SK-N-SH (cell line): ENCODE measurements at regions not wholly inside any gene's neighbourhood (a gene's known extent, or its start where the extent isn't known, plus 50 kb on each side); places are given as distances from the start of the nearest gene placed in this dataset.

Experiments used
- CTCF ChIA-PET: fragments of 300-600, 350-600 bp; formaldehyde crosslinking; extraction: SDS; loops from one replicate; lab custom pipeline; 2021; lab: Yijun Ruan, JAX
- POLR2A ChIA-PET: fragments of 350-600 bp; sonication (Branson Sonifier 250); formaldehyde crosslinking; extraction: SDS; loops from one replicate; lab custom pipeline; 2020; ENCODE audit warnings: antibody characterized with exemption, inconsistent platforms; lab: Yijun Ruan, JAX
- DNase-seq: peaks from one replicate; pipeline ENCODE4 v3.0.0; 2012
- H2AFZ ChIP-seq: fragments of 200-600 bp; sonication (generic); 2 replicates; pipeline ENCODE4 v1.8.1; 2016; ENCODE audit warnings: antibody characterized with exemption, mild to moderate bottlenecking, low read depth
- H3F3A ChIP-seq: fragments of 200-600 bp; sonication (generic); replicated peaks from 2 replicates; pipeline ENCODE3; 2016; ENCODE audit warnings: antibody characterized with exemption, mild to moderate bottlenecking; ENCODE audit not compliant: insufficient read depth
- H3K27ac ChIP-seq, 2 experiments: fragments of 200-500 bp in 1 of 2; fragments of 200-600 bp in 1 of 2; sonication (Bioruptor generic) in 1 of 2; sonication (generic), shearing (Covaris generic) in 1 of 2; 2 replicates each; pipeline versions ENCODE4 v1.5.1 to v1.6.1; 2014 to 2016; ENCODE audit warnings: low read depth in 2 of 2, inconsistent platforms in 1 of 2, low read length in 1 of 2, mild to moderate bottlenecking in 1 of 2, mixed read lengths in 1 of 2
- H3K27me3 ChIP-seq: fragments of 200-600 bp; sonication (generic), shearing (Covaris generic); 2 replicates; pipeline ENCODE4 v1.6.1; 2016; ENCODE audit warnings: mixed run types; ENCODE audit not compliant: insufficient read depth
- H3K36me3 ChIP-seq, 2 experiments: fragments of 200-500 bp in 1 of 2; fragments of 200-600 bp in 1 of 2; sonication (Bioruptor generic) in 1 of 2; sonication (generic) in 1 of 2; replicated peaks in 1 of 2; 2 replicates each; pipeline versions ENCODE3 to v1.5.1; 2014 to 2016; ENCODE audit warnings: low read length in 1 of 2, mild to moderate bottlenecking in 1 of 2; ENCODE audit not compliant: insufficient read depth in 2 of 2, control insufficient read depth in 1 of 2
- H3K4me1 ChIP-seq, 2 experiments: fragments of 200-500 bp in 1 of 2; fragments of 200-600 bp in 1 of 2; sonication (Bioruptor generic) in 1 of 2; sonication (generic), shearing (Covaris generic) in 1 of 2; 2 replicates each; pipeline versions ENCODE4 v1.5.1 to v1.6.1; 2014 to 2016; ENCODE audit warnings: low read depth in 1 of 2, low read length in 1 of 2, mixed run types in 1 of 2; ENCODE audit not compliant: insufficient read depth in 2 of 2, control insufficient read depth in 1 of 2
- H3K4me2 ChIP-seq: fragments of 200-600 bp; sonication (generic), shearing (Covaris generic); 2 replicates; pipeline ENCODE4 v1.6.1; 2017; ENCODE audit warnings: mixed run types
- H3K4me3 ChIP-seq, 2 experiments: fragments of 200-500 bp in 1 of 2; fragments of 200-600 bp in 1 of 2; sonication (Bioruptor generic) in 1 of 2; sonication (generic), shearing (Covaris generic) in 1 of 2; 2 replicates each; pipeline versions ENCODE4 v1.5.1 to v1.8.1; 2014 to 2016; ENCODE audit warnings: low read depth in 2 of 2, inconsistent platforms in 1 of 2, low read length in 1 of 2, mild to moderate bottlenecking in 1 of 2, mixed read lengths in 1 of 2, moderate library complexity in 1 of 2
- H3K79me2 ChIP-seq: fragments of 200-600 bp; sonication (generic); 2 replicates; pipeline ENCODE4 v1.8.1; 2017; ENCODE audit warnings: mild to moderate bottlenecking; ENCODE audit not compliant: insufficient read depth
- H3K9ac ChIP-seq: fragments of 200-600 bp; sonication (generic); 2 replicates; pipeline ENCODE4 v1.6.1; 2017; ENCODE audit warnings: mixed run types
- H3K9me2 ChIP-seq: fragments of 200-600 bp; sonication (generic); 2 replicates; pipeline ENCODE4 v1.6.1; 2017; ENCODE audit warnings: mixed run types
- H3K9me3 ChIP-seq: fragments of 200-600 bp; sonication (generic); 2 replicates; pipeline ENCODE4 v1.6.1; 2017; ENCODE audit warnings: mixed run types, mild to moderate bottlenecking, moderate library complexity
- H4K20me1 ChIP-seq: fragments of 200-600 bp; sonication (generic); 2 replicates; pipeline ENCODE4 v1.6.1; 2017; ENCODE audit warnings: mild to moderate bottlenecking, mixed run types; ENCODE audit not compliant: insufficient read depth
- GABPA ChIP-seq: IDR thresholded peaks from 2 replicates; pipeline ENCODE4 v1.4.0; 2012; ENCODE audit warnings: low read depth, mild to moderate bottlenecking
- GATA2 ChIP-seq: sonication (generic); formaldehyde crosslinking; IDR thresholded peaks from 2 replicates; pipeline ENCODE4 v1.5.0; 2020; ENCODE audit warnings: mild to moderate bottlenecking, missing genetic modification reagents
- MEF2A ChIP-seq: IDR thresholded peaks from 2 replicates; pipeline ENCODE4 v1.4.0; 2012; ENCODE audit warnings: low read depth, borderline replicate concordance
- NFIC ChIP-seq: IDR thresholded peaks from 2 replicates; pipeline ENCODE4 v1.4.0; 2012; ENCODE audit warnings: borderline replicate concordance
- POLR2AphosphoS5 ChIP-seq: IDR thresholded peaks from 2 replicates; pipeline ENCODE4 v1.6.1; 2012; ENCODE audit warnings: low read depth, low read length
- RCOR1 ChIP-seq: fragments of 150-350 bp; IDR thresholded peaks from 2 replicates; pipeline ENCODE4 v1.6.1; 2017; ENCODE audit warnings: antibody characterized with exemption, low read length
- REST ChIP-seq: IDR thresholded peaks from 2 replicates; pipeline ENCODE4 v1.6.1; 2012; ENCODE audit warnings: mild to moderate bottlenecking, low read depth, low read length, moderate library complexity
- RFX5 ChIP-seq: IDR thresholded peaks from 2 replicates; pipeline ENCODE4 v1.6.1; 2012; ENCODE audit warnings: mild to moderate bottlenecking, improper control_type of control experiment, low read length
- RXRA ChIP-seq: IDR thresholded peaks from 2 replicates; pipeline ENCODE4 v1.4.0; 2012; ENCODE audit warnings: low read depth, mild to moderate bottlenecking, borderline replicate concordance
- SIN3A ChIP-seq: IDR thresholded peaks from 2 replicates; pipeline ENCODE4 v1.6.1; 2012; ENCODE audit warnings: low read depth, mild to moderate bottlenecking, low read length, moderate library complexity, borderline replicate concordance
- SMC3 ChIP-seq: IDR thresholded peaks from 2 replicates; pipeline ENCODE4 v1.6.1; 2012; ENCODE audit warnings: low read depth, low read length, improper control_type of control experiment
- TAF1 ChIP-seq: IDR thresholded peaks from 2 replicates; pipeline ENCODE4 v1.6.1; 2012; ENCODE audit warnings: low read depth, mild to moderate bottlenecking, low read length, moderate library complexity, borderline replicate concordance
- TEAD4 ChIP-seq: IDR thresholded peaks from 2 replicates; pipeline ENCODE4 v1.4.0; 2012; ENCODE audit warnings: mild to moderate bottlenecking, borderline replicate concordance; ENCODE audit not compliant: insufficient read depth
- YY1 ChIP-seq: IDR thresholded peaks from 2 replicates; pipeline ENCODE4 v1.4.0; 2012; ENCODE audit warnings: low read depth, mild to moderate bottlenecking
- WGBS: methylation state at CpG from one replicate; pipeline ENCODE4 v1.1.6; 2017; ENCODE audit warnings: low lambda C conversion rate; 5-methylcytosine and 5-hydroxymethylcytosine counted together
- TF ChIP-seq, protein P1 (sequence below): fragments of 150-350 bp; IDR thresholded peaks from 2 replicates; pipeline ENCODE4 v1.6.1; 2017; ENCODE audit warnings: antibody characterized with exemption, low read length, low read depth, borderline replicate concordance
- TF ChIP-seq, protein P2 (sequence below): IDR thresholded peaks from 2 replicates; pipeline ENCODE4 v1.4.0; 2012; ENCODE audit warnings: low read depth, borderline replicate concordance

- Histone ChIP-seq H3K36me3 (no peaks in the 10 kb centered on the region), H3F3A (no peaks in the 10 kb centered on the region), H3K27ac (no peak overlapping the region), H2AFZ (no peak overlapping the region), H3K9ac (no peak overlapping the region), H3K9me2 (no peaks in the 10 kb centered on the region), H4K20me1 (no peaks in the 10 kb centered on the region), H3K27me3 (no peaks in the 10 kb centered on the region), H3K79me2 (no peaks in the 10 kb centered on the region), H3K4me3 (no peak overlapping the region), H3K4me2 (no peak overlapping the region), H3K4me1 (no peaks in the 10 kb centered on the region), H3K9me3 (no peaks in the 10 kb centered on the region)
- ChIA-PET CTCF (no interaction called here), POLR2A (no interaction called here)
- no peak for TF ChIP-seq SIN3A
- no peak for DNase-seq
Measured at GRCh38 chr1:196009362-196009761, 598.9 kb downstream of the KCNT2 start.

DNA sequence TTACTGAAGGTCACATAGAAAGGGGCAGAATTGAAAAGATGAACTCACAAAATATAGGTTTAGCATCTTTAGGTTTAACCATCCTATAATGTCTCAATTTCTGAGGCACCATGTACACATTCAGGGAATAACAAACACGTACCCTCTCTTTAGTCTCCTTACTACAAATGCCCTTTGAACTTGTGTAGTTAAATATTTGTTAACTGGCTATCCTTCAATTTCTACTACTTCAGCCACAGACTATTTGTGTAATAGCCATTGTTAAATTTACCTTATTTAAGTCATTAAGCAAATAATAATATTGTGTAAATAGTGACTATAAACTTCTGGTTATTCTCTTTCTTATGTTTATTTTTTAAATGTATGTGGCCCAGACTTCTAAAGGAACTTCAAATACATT lies 600.5 kb downstream of the KCNT2 start:
- CTCF ChIA-PET = no interaction called here
- POLR2A ChIA-PET = no interaction called here
- H3K36me3 ChIP-seq = no peaks in the 10 kb centered on the region

GRCh38 chr1:196005426-196005825 lies 602.8 kb downstream of the KCNT2 start:
- no peak overlapping the region for H3K9ac ChIP-seq
- ChIA-PET POLR2A (no interaction called here), CTCF (no interaction called here)
- H3K27me3 ChIP-seq = no peaks in the 10 kb centered on the region
- no peaks in the 10 kb centered on the region for H3K9me2 ChIP-seq
- H3K79me2 ChIP-seq = no peaks in the 10 kb centered on the region
- no peaks in the 10 kb centered on the region for H3K9me3 ChIP-seq
- H3F3A ChIP-seq = no peaks in the 10 kb centered on the region
- no peak overlapping the region for H2AFZ ChIP-seq
- DNase-seq = no peak
- H3K4me3 ChIP-seq = no peak overlapping the region
- TF ChIP-seq REST (no peak), YY1 (no peak), GATA2 (CRISPR knock-in tag) (no peak), RCOR1 (no peak), SMC3 (no peak), POLR2AphosphoS5 (no peak), SIN3A (no peak), RFX5 (no peak), GABPA (no peak), TEAD4 (no peak), NFIC (no peak), MEF2A (no peak), TAF1 (no peak)
- TF ChIP-seq, protein P1, sequence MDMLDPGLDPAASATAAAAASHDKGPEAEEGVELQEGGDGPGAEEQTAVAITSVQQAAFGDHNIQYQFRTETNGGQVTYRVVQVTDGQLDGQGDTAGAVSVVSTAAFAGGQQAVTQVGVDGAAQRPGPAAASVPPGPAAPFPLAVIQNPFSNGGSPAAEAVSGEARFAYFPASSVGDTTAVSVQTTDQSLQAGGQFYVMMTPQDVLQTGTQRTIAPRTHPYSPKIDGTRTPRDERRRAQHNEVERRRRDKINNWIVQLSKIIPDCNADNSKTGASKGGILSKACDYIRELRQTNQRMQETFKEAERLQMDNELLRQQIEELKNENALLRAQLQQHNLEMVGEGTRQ = no peak
- TF ChIP-seq, protein P2, sequence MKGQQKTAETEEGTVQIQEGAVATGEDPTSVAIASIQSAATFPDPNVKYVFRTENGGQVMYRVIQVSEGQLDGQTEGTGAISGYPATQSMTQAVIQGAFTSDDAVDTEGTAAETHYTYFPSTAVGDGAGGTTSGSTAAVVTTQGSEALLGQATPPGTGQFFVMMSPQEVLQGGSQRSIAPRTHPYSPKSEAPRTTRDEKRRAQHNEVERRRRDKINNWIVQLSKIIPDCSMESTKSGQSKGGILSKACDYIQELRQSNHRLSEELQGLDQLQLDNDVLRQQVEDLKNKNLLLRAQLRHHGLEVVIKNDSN = no peak
- no peak overlapping the region for H3K27ac ChIP-seq
- WGBS = 95% methylated on average over 1 of the region's 1 CpG
- no peaks in the 10 kb centered on the region for H4K20me1 ChIP-seq
- H3K36me3 ChIP-seq = no peaks in the 10 kb centered on the region
- no peaks in the 10 kb centered on the region for H3K4me1 ChIP-seq
- H3K4me2 ChIP-seq = no peak overlapping the region

More for the DNA sequence above, 600.5 kb downstream of the KCNT2 start:
- Histone ChIP-seq H2AFZ (no peak overlapping the region), H3K9me2 (no peaks in the 10 kb centered on the region), H4K20me1 (no peaks in the 10 kb centered on the region), H3K9ac (no peak overlapping the region), H3K4me3 (no peak overlapping the region), H3F3A (no peaks in the 10 kb centered on the region), H3K27me3 (no peaks in the 10 kb centered on the region), H3K79me2 (no peaks in the 10 kb centered on the region), H3K9me3 (no peaks in the 10 kb centered on the region), H3K4me1 (no peaks in the 10 kb centered on the region)
- no peak for DNase-seq
- WGBS = 23% methylated on average over 1 of the region's 1 CpG
- TF ChIP-seq, protein P1 = no peak
- TF ChIP-seq RXRA (no peak), RFX5 (no peak)
- TF ChIP-seq, all 33 proteins: peak for 0
- H3K27ac ChIP-seq = no peak overlapping the region
- H3K4me2 ChIP-seq = no peak overlapping the region
